Spleen (tissue), 7 donors: ENCODE measurements at regions not wholly inside any gene's neighbourhood (a gene's known extent, or its start where the extent isn't known, plus 50 kb on each side); places are given as distances from the start of the nearest gene placed in this dataset.

Experiments
- POLR2A ChIP-seq, 3 donors: fragments of 450-650 bp; IDR thresholded peaks; one replicate each; pipeline ENCODE4 v1.5.1; 2017; ENCODE audit warnings: antibody characterized with exemption in 3 of 3, mild to moderate bottlenecking in 1 of 3
- TF ChIP-seq, protein P1 (sequence below), 11 experiments: fragments of 200-600 bp in 7 of 11; fragments of 450-650 bp in 4 of 11; sonication (generic) in 4 of 11; IDR thresholded peaks in 8 of 11; conservative IDR thresholded peaks in 3 of 11; 1 replicate in 7 of 11; 2 replicates in 4 of 11; pipeline versions ENCODE4 v1.4.0 to v1.8.0; 2016 to 2021; ENCODE audit warnings: antibody characterized with exemption in 11 of 11, inconsistent platforms in 4 of 11, mild to moderate bottlenecking in 1 of 11
- donor health status: DM: no; HTN: no; CAD: no; lungs with moderate emphysema.
- donor health status: DM: no; HTN: no; CAD: no.
- donor health status: DM: no; HTN: no; CAD: no.

DNA sequence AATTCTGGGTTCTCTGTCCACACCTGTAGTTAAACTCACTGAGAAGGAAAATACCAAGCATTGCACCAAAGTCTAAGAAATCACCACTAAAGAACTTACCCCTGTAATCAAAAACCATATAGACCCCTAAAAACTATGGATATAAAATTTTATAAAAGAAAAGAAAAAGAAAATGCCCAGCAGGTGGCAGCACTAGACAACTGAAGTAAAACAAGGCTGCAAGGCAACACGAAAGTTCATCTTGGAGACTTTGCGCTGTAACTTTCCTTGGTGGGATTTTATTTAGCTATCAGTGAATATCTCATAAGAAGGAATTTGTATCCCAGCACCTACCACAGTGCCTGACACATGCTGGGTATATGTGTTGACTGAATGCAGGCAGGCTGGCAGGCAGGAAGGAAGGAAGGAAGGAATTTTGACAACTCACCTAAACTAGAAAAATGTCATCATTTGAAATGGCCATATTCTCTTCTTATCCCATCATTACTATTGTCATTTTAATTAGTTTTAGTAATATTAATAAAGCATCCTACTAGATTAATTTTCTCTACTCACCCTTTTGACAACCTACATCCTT is 68.2 kb upstream of the ETV6 start:
- no peak for TF ChIP-seq POLR2A (IDR thresholded peaks at IDR 0.05)
- TF ChIP-seq, protein P1, sequence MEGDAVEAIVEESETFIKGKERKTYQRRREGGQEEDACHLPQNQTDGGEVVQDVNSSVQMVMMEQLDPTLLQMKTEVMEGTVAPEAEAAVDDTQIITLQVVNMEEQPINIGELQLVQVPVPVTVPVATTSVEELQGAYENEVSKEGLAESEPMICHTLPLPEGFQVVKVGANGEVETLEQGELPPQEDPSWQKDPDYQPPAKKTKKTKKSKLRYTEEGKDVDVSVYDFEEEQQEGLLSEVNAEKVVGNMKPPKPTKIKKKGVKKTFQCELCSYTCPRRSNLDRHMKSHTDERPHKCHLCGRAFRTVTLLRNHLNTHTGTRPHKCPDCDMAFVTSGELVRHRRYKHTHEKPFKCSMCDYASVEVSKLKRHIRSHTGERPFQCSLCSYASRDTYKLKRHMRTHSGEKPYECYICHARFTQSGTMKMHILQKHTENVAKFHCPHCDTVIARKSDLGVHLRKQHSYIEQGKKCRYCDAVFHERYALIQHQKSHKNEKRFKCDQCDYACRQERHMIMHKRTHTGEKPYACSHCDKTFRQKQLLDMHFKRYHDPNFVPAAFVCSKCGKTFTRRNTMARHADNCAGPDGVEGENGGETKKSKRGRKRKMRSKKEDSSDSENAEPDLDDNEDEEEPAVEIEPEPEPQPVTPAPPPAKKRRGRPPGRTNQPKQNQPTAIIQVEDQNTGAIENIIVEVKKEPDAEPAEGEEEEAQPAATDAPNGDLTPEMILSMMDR (IDR thresholded peaks at IDR 0.05 in 8 of 11, conservative IDR thresholded peaks at IDR 0.05 in 3 of 11): peak; percentile 27 to 66 (median 52)
